ENCODE measurements at regions not wholly inside any gene's neighbourhood (a gene's known extent, or its start where the extent isn't known, plus 50 kb on each side); places are given as distances from the start of the nearest gene placed in this dataset.

DNA sequence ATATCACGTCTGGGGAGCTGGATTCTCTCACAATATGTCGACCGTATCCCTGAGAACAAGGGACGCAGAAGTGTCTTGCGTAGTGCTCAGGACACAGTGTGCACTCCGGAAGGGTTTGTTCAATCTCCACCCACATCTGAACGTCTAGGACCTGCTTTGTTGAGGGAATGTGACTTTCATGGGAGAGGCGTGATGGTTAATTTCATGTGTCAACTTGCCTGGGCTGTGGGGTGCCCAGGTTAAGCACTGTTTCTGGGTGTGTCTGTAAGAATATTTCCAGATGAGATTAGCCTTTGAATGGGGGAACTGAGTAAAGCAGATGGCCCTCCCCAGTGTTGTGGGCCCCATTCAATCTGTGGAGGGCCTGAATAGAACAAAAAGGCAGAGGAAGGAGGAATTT is 80.4 kb upstream of the SFMBT2 start:
- no peak overlapping the region for H3K9ac ChIP-seq (ENCODE audit: low read length)

DNA sequence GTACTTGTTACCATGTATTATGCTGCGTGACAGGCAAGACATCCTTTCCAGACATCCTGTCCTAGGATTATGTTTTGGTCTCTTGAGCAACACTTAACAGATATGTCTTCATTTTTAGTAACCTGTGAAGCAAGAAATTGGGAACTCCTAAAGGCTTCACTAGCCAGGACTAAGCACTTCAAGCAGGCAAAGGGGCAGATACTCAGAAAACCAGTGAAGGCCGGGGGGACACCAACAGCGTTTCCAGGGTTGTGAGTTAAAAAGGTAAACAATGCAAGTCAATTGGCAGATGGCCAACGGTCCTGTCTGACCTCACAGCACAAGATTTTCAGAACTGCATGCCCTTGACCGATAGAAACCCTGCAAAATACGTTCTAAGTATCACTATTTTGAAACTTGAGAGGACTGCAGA is 77.6 kb upstream of the SFMBT2 start:
- H3K9ac ChIP-seq (ENCODE audit: low read length) = peak overlapping the region; percentile 46
- peak overlapping the region; percentile 13 for H3K4me3 ChIP-seq (ENCODE audit: low read depth, low read length, poor library complexity, severe bottlenecking)
- H4K20me1 ChIP-seq (ENCODE audit: insufficient read depth, low read length) = no peaks in the 10 kb centered on the region
- no peaks in the 10 kb centered on the region for H3K79me2 ChIP-seq (ENCODE audit: insufficient read depth, low read length)
- H3K4me2 ChIP-seq (ENCODE audit: low read length) = peak overlapping the region; percentile 50
- peaks cover 12% of the 10 kb centered on the region for H3F3A ChIP-seq (ENCODE audit: insufficient read depth, low read length)
- peak overlapping the region; percentile 99 for H3K27ac ChIP-seq (ENCODE audit: low read depth, low read length, poor library complexity, severe bottlenecking)
- TF ChIP-seq EZH2 (IDR thresholded peaks at IDR 0.05; ENCODE audit: borderline replicate concordance, low read length) = no peak
- TF ChIP-seq, protein P1, sequence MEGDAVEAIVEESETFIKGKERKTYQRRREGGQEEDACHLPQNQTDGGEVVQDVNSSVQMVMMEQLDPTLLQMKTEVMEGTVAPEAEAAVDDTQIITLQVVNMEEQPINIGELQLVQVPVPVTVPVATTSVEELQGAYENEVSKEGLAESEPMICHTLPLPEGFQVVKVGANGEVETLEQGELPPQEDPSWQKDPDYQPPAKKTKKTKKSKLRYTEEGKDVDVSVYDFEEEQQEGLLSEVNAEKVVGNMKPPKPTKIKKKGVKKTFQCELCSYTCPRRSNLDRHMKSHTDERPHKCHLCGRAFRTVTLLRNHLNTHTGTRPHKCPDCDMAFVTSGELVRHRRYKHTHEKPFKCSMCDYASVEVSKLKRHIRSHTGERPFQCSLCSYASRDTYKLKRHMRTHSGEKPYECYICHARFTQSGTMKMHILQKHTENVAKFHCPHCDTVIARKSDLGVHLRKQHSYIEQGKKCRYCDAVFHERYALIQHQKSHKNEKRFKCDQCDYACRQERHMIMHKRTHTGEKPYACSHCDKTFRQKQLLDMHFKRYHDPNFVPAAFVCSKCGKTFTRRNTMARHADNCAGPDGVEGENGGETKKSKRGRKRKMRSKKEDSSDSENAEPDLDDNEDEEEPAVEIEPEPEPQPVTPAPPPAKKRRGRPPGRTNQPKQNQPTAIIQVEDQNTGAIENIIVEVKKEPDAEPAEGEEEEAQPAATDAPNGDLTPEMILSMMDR (IDR thresholded peaks at IDR 0.05; ENCODE audit: low read length) = no peak
- no peaks in the 10 kb centered on the region for H3K9me3 ChIP-seq (ENCODE audit: low read length)
- H3K4me1 ChIP-seq (ENCODE audit: insufficient read depth, low read length, severe bottlenecking) = peaks cover 90% of the 10 kb centered on the region
- H2AFZ ChIP-seq (ENCODE audit: low read length) = no peak overlapping the region
- no peaks in the 10 kb centered on the region for H3K27me3 ChIP-seq (ENCODE audit: insufficient read depth, low read length)
- no peaks in the 10 kb centered on the region for H3K9me2 ChIP-seq (ENCODE audit: low read depth, low read length)
- no peaks in the 10 kb centered on the region for H3K36me3 ChIP-seq (ENCODE audit: insufficient read depth, low read length)

More for the DNA sequence above, 80.4 kb upstream of the SFMBT2 start:
- peaks cover 84% of the 10 kb centered on the region for H3K4me1 ChIP-seq (ENCODE audit: insufficient read depth, low read length, severe bottlenecking)
- no peaks in the 10 kb centered on the region for H4K20me1 ChIP-seq (ENCODE audit: insufficient read depth, low read length)
- H3F3A ChIP-seq (ENCODE audit: insufficient read depth, low read length) = no peaks in the 10 kb centered on the region
- TF ChIP-seq EZH2 (IDR thresholded peaks at IDR 0.05; ENCODE audit: borderline replicate concordance, low read length) = no peak
- TF ChIP-seq, protein P1 (IDR thresholded peaks at IDR 0.05; ENCODE audit: low read length) = no peak
- no peaks in the 10 kb centered on the region for H3K9me2 ChIP-seq (ENCODE audit: low read depth, low read length)
- H3K36me3 ChIP-seq (ENCODE audit: insufficient read depth, low read length) = no peaks in the 10 kb centered on the region
- H3K79me2 ChIP-seq (ENCODE audit: insufficient read depth, low read length) = no peaks in the 10 kb centered on the region
- H3K4me3 ChIP-seq (ENCODE audit: low read depth, low read length, poor library complexity, severe bottlenecking) = no peak overlapping the region
- no peaks in the 10 kb centered on the region for H3K9me3 ChIP-seq (ENCODE audit: low read length)
- peak overlapping the region; percentile 75 for H3K27ac ChIP-seq (ENCODE audit: low read depth, low read length, poor library complexity, severe bottlenecking)
- no peaks in the 10 kb centered on the region for H3K27me3 ChIP-seq (ENCODE audit: insufficient read depth, low read length)
- no peak overlapping the region for H3K4me2 ChIP-seq (ENCODE audit: low read length)
- H2AFZ ChIP-seq (ENCODE audit: low read length) = no peak overlapping the region

DNA sequence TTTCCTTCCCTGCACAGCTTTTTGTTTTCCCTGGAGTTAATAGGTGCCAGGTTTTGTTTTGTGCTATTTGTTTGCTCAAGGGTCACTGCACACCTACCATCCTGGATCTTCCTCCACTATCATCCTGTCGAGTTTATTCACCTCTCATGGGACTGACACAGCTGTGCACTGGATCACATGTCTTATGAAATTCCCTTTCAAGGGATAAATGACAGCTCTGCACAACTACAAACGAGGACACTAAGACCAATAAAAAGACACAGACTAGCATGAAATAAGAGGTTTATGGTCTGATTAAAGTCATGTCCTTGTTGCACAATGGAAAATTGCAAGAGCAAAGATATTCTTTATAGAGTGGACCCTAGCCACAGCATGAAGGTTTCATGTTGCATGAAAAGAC is 76.7 kb upstream of the SFMBT2 start:
- peak overlapping the region; percentile 99 for H3K27ac ChIP-seq (ENCODE audit: low read depth, low read length, poor library complexity, severe bottlenecking)
- H4K20me1 ChIP-seq (ENCODE audit: insufficient read depth, low read length) = no peaks in the 10 kb centered on the region
- peak overlapping the region; percentile 22; the same call in 1 of the 2 replicates for H3K9ac ChIP-seq (ENCODE audit: low read length)
- no peaks in the 10 kb centered on the region for H3K36me3 ChIP-seq (ENCODE audit: insufficient read depth, low read length)
- no peak for TF ChIP-seq EZH2 (IDR thresholded peaks at IDR 0.05; ENCODE audit: borderline replicate concordance, low read length)
- TF ChIP-seq, protein P1 (IDR thresholded peaks at IDR 0.05; ENCODE audit: low read length) = no peak
- peaks cover 90% of the 10 kb centered on the region for H3K4me1 ChIP-seq (ENCODE audit: insufficient read depth, low read length, severe bottlenecking)
- peaks cover 12% of the 10 kb centered on the region for H3F3A ChIP-seq (ENCODE audit: insufficient read depth, low read length)
- no peaks in the 10 kb centered on the region for H3K79me2 ChIP-seq (ENCODE audit: insufficient read depth, low read length)
- no peak overlapping the region; the same call in 1 of the 2 replicates for H3K4me2 ChIP-seq (ENCODE audit: low read length)
- no peak overlapping the region for H2AFZ ChIP-seq (ENCODE audit: low read length)
- no peaks in the 10 kb centered on the region for H3K9me2 ChIP-seq (ENCODE audit: low read depth, low read length)
- H3K9me3 ChIP-seq (ENCODE audit: low read length) = no peaks in the 10 kb centered on the region
- no peak overlapping the region for H3K4me3 ChIP-seq (ENCODE audit: low read depth, low read length, poor library complexity, severe bottlenecking)
- H3K27me3 ChIP-seq (ENCODE audit: insufficient read depth, low read length) = no peaks in the 10 kb centered on the region
